ENCODE measurements at regions not wholly inside any gene's neighbourhood (a gene's known extent, or its start where the extent isn't known, plus 50 kb on each side); places are given as distances from the start of the nearest gene placed in this dataset.

GRCh38 chr5:3999929-4000328 lies 404.3 kb downstream of the IRX1 start:
- DNase-seq = no peak
- ATAC-seq = no peak
- intact Hi-C loops (cut with micrococcal nuclease) = no loop called here

GRCh38 chr5:4001004-4001403 lies 405.4 kb downstream of the IRX1 start:
- intact Hi-C loops (cut with micrococcal nuclease) = no loop called here
- DNase-seq (no peak), ATAC-seq (no peak)

- no peak for ATAC-seq
- no peak for DNase-seq
- intact Hi-C loops (cut with micrococcal nuclease) = no loop called here
These were observed 406.3 kb downstream of the IRX1 start for GRCh38 chr5:4001758-4002533.

GRCh38 chr5:4005335-4005734 lies 409.7 kb downstream of the IRX1 start:
- no peak for ATAC-seq
- DNase-seq = no peak
- intact Hi-C loops (cut with micrococcal nuclease) = no loop called here

- DNase-seq = no peak
These were observed 411.4 kb downstream of the IRX1 start for GRCh38 chr5:4007001-4007400.

GRCh38 chr5:4011943-4012342 lies 416.3 kb downstream of the IRX1 start:
- ATAC-seq = no peak
- intact Hi-C loops (cut with micrococcal nuclease) = no loop called here
- DNase-seq = no peak

More at GRCh38 chr5:4007001-4007400, 411.4 kb downstream of the IRX1 start:
- no peak for ATAC-seq
- intact Hi-C loops (cut with micrococcal nuclease) = no loop called here

GRCh38 chr5:4013106-4013898 lies 417.7 kb downstream of the IRX1 start:
- DNase-seq = no peak
- ATAC-seq = no peak
- intact Hi-C loops (cut with micrococcal nuclease) = no loop called here

GRCh38 chr5:4015709-4016108 lies 420.1 kb downstream of the IRX1 start:
- no peak for ATAC-seq
- intact Hi-C loops (cut with micrococcal nuclease) = no loop called here
- no peak for DNase-seq

GRCh38 chr5:4017076-4017803 lies 421.6 kb downstream of the IRX1 start:
- intact Hi-C loops (cut with micrococcal nuclease) = no loop called here
- DNase-seq = no peak
- ATAC-seq = no peak

- ATAC-seq (peak; percentile 65), DNase-seq (no peak)
- intact Hi-C loops (cut with micrococcal nuclease) = no loop called here
These were observed 422.4 kb downstream of the IRX1 start for GRCh38 chr5:4018007-4018406.

- DNase-seq = no peak
- intact Hi-C loops (cut with micrococcal nuclease) = no loop called here
- ATAC-seq = peak; percentile 76
These were observed 423.6 kb downstream of the IRX1 start for GRCh38 chr5:4019009-4019769.

GRCh38 chr5:4019841-4020240 lies 424.2 kb downstream of the IRX1 start:
- ATAC-seq = no peak

GRCh38 chr5:4020400-4020799 lies 424.8 kb downstream of the IRX1 start:
- intact Hi-C loops (cut with micrococcal nuclease) = no loop called here
- DNase-seq (no peak), ATAC-seq (no peak)

More at GRCh38 chr5:4019841-4020240, 424.2 kb downstream of the IRX1 start:
- intact Hi-C loops (cut with micrococcal nuclease) = no loop called here
- DNase-seq = no peak

- ATAC-seq (no peak), DNase-seq (no peak)
- intact Hi-C loops (cut with micrococcal nuclease) = no loop called here
These were observed 426.5 kb downstream of the IRX1 start for GRCh38 chr5:4022056-4022670.

- peak; percentile 81 for ATAC-seq
- intact Hi-C loops (cut with micrococcal nuclease) = no loop called here
These were observed 427.6 kb downstream of the IRX1 start for GRCh38 chr5:4023091-4023752.

GRCh38 chr5:4023753-4024335 lies 428.2 kb downstream of the IRX1 start:
- DNase-seq (no peak), ATAC-seq (no peak)
- intact Hi-C loops (cut with micrococcal nuclease) = no loop called here

More at GRCh38 chr5:4023091-4023752, 427.6 kb downstream of the IRX1 start:
- DNase-seq = peak; percentile 83

GRCh38 chr5:4027088-4027734 lies 431.6 kb downstream of the IRX1 start:
- intact Hi-C loops (cut with micrococcal nuclease) = no loop called here

More at GRCh38 chr5:4027088-4027734, 431.6 kb downstream of the IRX1 start:
- ATAC-seq (peak; percentile 47), DNase-seq (no peak)
